Testis (tissue), 2 donors: ENCODE measurements at regions not wholly inside any gene's neighbourhood (a gene's known extent, or its start where the extent isn't known, plus 50 kb on each side); places are given as distances from the start of the nearest gene placed in this dataset.

Experiments
- POLR2A ChIP-seq: fragments of 450-650 bp; IDR thresholded peaks from one replicate; pipeline ENCODE4 v1.6.1; 2017; ENCODE audit warnings: antibody characterized with exemption, mild to moderate bottlenecking, moderate library complexity
- TF ChIP-seq, protein P1 (sequence below), 3 experiments: fragments of 450-650 bp in 2 of 3; fragments of 200-600 bp in 1 of 3; sonication (generic) in 1 of 3; IDR thresholded peaks; one replicate each; pipeline ENCODE4 v1.5.1; 2016 to 2019; ENCODE audit warnings: antibody characterized with exemption in 3 of 3, mild to moderate bottlenecking in 2 of 3, moderate library complexity in 1 of 3

DNA sequence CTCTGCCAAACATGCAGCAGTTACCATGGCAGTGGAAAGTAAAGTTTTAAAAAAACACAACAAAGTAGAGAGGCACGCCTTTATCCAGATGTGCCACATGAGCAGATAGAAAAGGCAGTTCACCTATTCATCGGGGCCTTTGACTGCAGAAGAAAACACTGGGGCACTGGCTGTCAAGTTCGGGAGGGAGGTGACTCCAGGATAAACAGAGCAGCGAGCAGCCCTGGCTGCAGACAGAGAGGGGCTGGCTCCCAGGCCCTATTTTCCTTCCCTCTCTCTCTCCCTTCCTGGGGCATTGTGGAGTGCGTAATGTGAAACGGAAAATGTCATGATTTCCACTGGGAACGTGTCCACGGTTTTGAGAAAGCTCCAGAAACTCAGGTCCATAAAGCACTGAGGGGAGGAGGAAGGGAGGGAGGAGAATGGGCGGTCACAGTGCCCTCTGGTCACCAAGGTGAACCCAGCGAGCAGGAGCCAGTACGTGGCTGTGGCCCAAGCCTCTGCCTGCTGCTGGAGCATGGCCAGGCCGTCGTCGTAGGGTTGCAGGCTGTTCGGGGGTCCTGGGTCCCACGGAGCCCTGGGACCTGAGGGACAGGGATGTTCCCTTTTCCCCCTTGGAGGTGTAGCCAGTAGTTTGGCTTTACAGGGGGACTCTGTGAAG lies 114.7 kb upstream of the IRF2BP2 start:
- TF ChIP-seq, protein P1, sequence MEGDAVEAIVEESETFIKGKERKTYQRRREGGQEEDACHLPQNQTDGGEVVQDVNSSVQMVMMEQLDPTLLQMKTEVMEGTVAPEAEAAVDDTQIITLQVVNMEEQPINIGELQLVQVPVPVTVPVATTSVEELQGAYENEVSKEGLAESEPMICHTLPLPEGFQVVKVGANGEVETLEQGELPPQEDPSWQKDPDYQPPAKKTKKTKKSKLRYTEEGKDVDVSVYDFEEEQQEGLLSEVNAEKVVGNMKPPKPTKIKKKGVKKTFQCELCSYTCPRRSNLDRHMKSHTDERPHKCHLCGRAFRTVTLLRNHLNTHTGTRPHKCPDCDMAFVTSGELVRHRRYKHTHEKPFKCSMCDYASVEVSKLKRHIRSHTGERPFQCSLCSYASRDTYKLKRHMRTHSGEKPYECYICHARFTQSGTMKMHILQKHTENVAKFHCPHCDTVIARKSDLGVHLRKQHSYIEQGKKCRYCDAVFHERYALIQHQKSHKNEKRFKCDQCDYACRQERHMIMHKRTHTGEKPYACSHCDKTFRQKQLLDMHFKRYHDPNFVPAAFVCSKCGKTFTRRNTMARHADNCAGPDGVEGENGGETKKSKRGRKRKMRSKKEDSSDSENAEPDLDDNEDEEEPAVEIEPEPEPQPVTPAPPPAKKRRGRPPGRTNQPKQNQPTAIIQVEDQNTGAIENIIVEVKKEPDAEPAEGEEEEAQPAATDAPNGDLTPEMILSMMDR (IDR thresholded peaks at IDR 0.05), result no peak
- TF ChIP-seq POLR2A, result no peak
